Fibroblast of lung (primary cell): ENCODE measurements at regions not wholly inside any gene's neighbourhood (a gene's known extent, or its start where the extent isn't known, plus 50 kb on each side); places are given as distances from the start of the nearest gene placed in this dataset.
A peak's percentile ranks its signal among the peaks of the same experiment; 100 is the strongest.

Experiments
- DNase-seq, 2 donors: peaks; one replicate each; pipeline versions ENCODE4 v3.0.0 to v3.0.0-alpha.2; 2010; ENCODE audit warnings: low read depth in 2 of 2
- H2AFZ ChIP-seq: 2 replicates; pipeline ENCODE4 v1.5.1; 2012; ENCODE audit warnings: low read length, control low read depth, inconsistent platforms
- H3K27ac ChIP-seq: 2 replicates; pipeline ENCODE4 v1.5.1; 2011; ENCODE audit warnings: low read length, control low read depth; ENCODE audit not compliant: insufficient read depth
- H3K27me3 ChIP-seq: 2 replicates; pipeline ENCODE4 v1.5.1; 2011; ENCODE audit warnings: mild to moderate bottlenecking, low read length; ENCODE audit not compliant: control insufficient read depth, insufficient read depth
- H3K36me3 ChIP-seq: 2 replicates; pipeline ENCODE4 v1.5.1; 2011; ENCODE audit warnings: low read length; ENCODE audit not compliant: control insufficient read depth, insufficient read depth
- H3K4me1 ChIP-seq: 2 replicates; pipeline ENCODE4 v1.5.1; 2011; ENCODE audit warnings: low read length; ENCODE audit not compliant: control insufficient read depth, insufficient read depth; ENCODE audit errors: extremely low read depth
- H3K4me2 ChIP-seq: 2 replicates; pipeline ENCODE4 v1.5.1; 2011; ENCODE audit warnings: low read length, control low read depth; ENCODE audit not compliant: insufficient read depth; ENCODE audit errors: extremely low read depth
- H3K4me3 ChIP-seq, 4 experiments: fragments of 200-600 bp in 1 of 4; sonication (generic) in 1 of 4; replicated peaks in 1 of 4; 2 replicates each; pipeline ENCODE4 v1.5.1; 2011 to 2016; ENCODE audit warnings: low read length in 4 of 4, low read depth in 3 of 4, mild to moderate bottlenecking in 3 of 4, control low read depth in 2 of 4, inconsistent platforms in 1 of 4, mixed read lengths in 1 of 4; ENCODE audit not compliant: insufficient read depth in 1 of 4; ENCODE audit errors: control extremely low read depth in 1 of 4
- H3K79me2 ChIP-seq: 2 replicates; pipeline ENCODE4 v1.5.1; 2012; ENCODE audit warnings: mild to moderate bottlenecking, low read length, inconsistent platforms; ENCODE audit not compliant: control insufficient read depth, insufficient read depth
- H3K9ac ChIP-seq: 2 replicates; pipeline ENCODE4 v1.5.1; 2011; ENCODE audit warnings: mild to moderate bottlenecking, low read length, control low read depth; ENCODE audit not compliant: insufficient read depth
- H3K9me3 ChIP-seq: 2 replicates; pipeline ENCODE4 v1.5.1; 2012; ENCODE audit warnings: low read depth, low read length; ENCODE audit not compliant: control insufficient read depth, insufficient read depth
- H4K20me1 ChIP-seq: 2 replicates; pipeline ENCODE4 v1.5.1; 2011; ENCODE audit warnings: low read length; ENCODE audit not compliant: control insufficient read depth, insufficient read depth; ENCODE audit errors: extremely low read depth
- CTCF ChIP-seq, 2 donors: IDR thresholded peaks in 1 of 2; conservative IDR thresholded peaks in 1 of 2; 1 replicate in 1 of 2; 2 replicates in 1 of 2; pipeline ENCODE4 v1.5.1; 2011 to 2012; ENCODE audit warnings: low read length in 2 of 2, control low read depth in 1 of 2, inconsistent platforms in 1 of 2, low read depth in 1 of 2, mild to moderate bottlenecking in 1 of 2
- EZH2 ChIP-seq: IDR thresholded peaks from 2 replicates; pipeline ENCODE4 v1.5.1; 2012; ENCODE audit warnings: low read length, control low read depth, mild to moderate bottlenecking; ENCODE audit errors: missing control alignments

- H3K4me3 ChIP-seq: no peak overlapping the region
- no peaks in the 10 kb centered on the region for H3K4me1 ChIP-seq
- no peak overlapping the region for H2AFZ ChIP-seq
- no peaks in the 10 kb centered on the region for H4K20me1 ChIP-seq
- DNase-seq: no peak
- TF ChIP-seq CTCF (conservative IDR thresholded peaks at IDR 0.05 in 1 of 2, IDR thresholded peaks at IDR 0.05 in 1 of 2; ENCODE audit: low read depth in 1 of 2, low read length in 2 of 2): no peak
- no peak for TF ChIP-seq EZH2
- H3K79me2 ChIP-seq: no peaks in the 10 kb centered on the region
- no peaks in the 10 kb centered on the region for H3K9me3 ChIP-seq
- H3K27ac ChIP-seq: no peak overlapping the region
- no peak overlapping the region for H3K4me2 ChIP-seq
- no peaks in the 10 kb centered on the region for H3K27me3 ChIP-seq
- H3K9ac ChIP-seq: no peak overlapping the region
- no peaks in the 10 kb centered on the region for H3K36me3 ChIP-seq
Observed at GRCh38 chr12:58645946-58646345, 274.4 kb downstream of the LRIG3 start.

- no peaks in the 10 kb centered on the region for H4K20me1 ChIP-seq
- no peak overlapping the region for H3K4me2 ChIP-seq
- no peak overlapping the region for H3K9ac ChIP-seq
- no peaks in the 10 kb centered on the region for H3K9me3 ChIP-seq
- TF ChIP-seq CTCF (conservative IDR thresholded peaks at IDR 0.05 in 1 of 2, IDR thresholded peaks at IDR 0.05 in 1 of 2; ENCODE audit: low read depth in 1 of 2, low read length in 2 of 2) (no peak), EZH2 (no peak)
- no peaks in the 10 kb centered on the region for H3K79me2 ChIP-seq
- H2AFZ ChIP-seq: no peak overlapping the region
- no peaks in the 10 kb centered on the region for H3K27me3 ChIP-seq
- no peaks in the 10 kb centered on the region for H3K36me3 ChIP-seq
- H3K4me3 ChIP-seq: no peak overlapping the region
- DNase-seq: no peak
- no peak overlapping the region for H3K27ac ChIP-seq
- H3K4me1 ChIP-seq: no peaks in the 10 kb centered on the region
Observed at GRCh38 chr12:58647495-58647894, 272.8 kb downstream of the LRIG3 start.

DNA sequence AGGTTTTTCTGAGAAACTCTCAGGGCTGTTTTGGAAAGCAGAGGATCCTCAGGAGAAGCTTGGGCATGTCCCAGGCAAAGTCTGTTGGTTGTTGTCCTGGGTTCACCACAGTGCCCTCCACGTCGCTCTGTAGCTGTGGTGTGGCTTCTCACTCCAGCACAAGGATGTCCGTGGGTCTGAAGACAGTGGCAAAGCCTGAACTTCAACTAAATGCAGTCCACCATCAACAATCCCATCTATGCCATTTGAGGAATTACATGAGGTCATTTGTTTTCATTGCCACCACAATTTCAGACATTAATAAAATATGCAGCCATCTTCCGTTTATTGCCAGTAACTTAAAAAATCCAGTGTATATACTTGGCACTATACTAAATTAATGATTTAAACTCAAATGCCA, 272.1 kb downstream of the LRIG3 start:
- no peak overlapping the region for H3K27ac ChIP-seq
- no peak overlapping the region for H3K4me3 ChIP-seq
- no peak for TF ChIP-seq EZH2
- TF ChIP-seq CTCF (conservative IDR thresholded peaks at IDR 0.05 in 1 of 2, IDR thresholded peaks at IDR 0.05 in 1 of 2; ENCODE audit: low read depth in 1 of 2, low read length in 2 of 2): no peak
- H3K4me2 ChIP-seq: no peak overlapping the region
- H3K36me3 ChIP-seq: no peaks in the 10 kb centered on the region
- no peaks in the 10 kb centered on the region for H3K79me2 ChIP-seq
- DNase-seq: no peak
- no peaks in the 10 kb centered on the region for H3K4me1 ChIP-seq
- peak overlapping the region; percentile 56 for H2AFZ ChIP-seq
- H3K27me3 ChIP-seq: no peaks in the 10 kb centered on the region
- no peaks in the 10 kb centered on the region for H4K20me1 ChIP-seq
- no peaks in the 10 kb centered on the region for H3K9me3 ChIP-seq
- no peak overlapping the region for H3K9ac ChIP-seq
